HS-27A (cell line): ENCODE measurements at regions not wholly inside any gene's neighbourhood (a gene's known extent, or its start where the extent isn't known, plus 50 kb on each side); places are given as distances from the start of the nearest gene placed in this dataset.

Source experiments
- DNase-seq: peaks from one replicate; pipeline ENCODE4 v3.0.0-alpha.2; 2012; ENCODE audit warnings: low read depth, missing footprints

- DNase-seq: no peak
Measured at GRCh38 chr2:173770947-173771678, 194.1 kb downstream of the SP3 start.

- DNase-seq: no peak
Measured at GRCh38 chr2:173772205-173772604, 193.0 kb downstream of the SP3 start.

- no peak for DNase-seq
Measured at GRCh38 chr2:173773076-173773475, 192.1 kb downstream of the SP3 start.

GRCh38 chr2:173775440-173775839, 189.7 kb downstream of the SP3 start:
- no peak for DNase-seq

- DNase-seq: no peak
Measured at GRCh38 chr2:173782681-173783080, 182.5 kb downstream of the SP3 start.

- DNase-seq: no peak
Measured at GRCh38 chr2:173783382-173783781, 181.8 kb downstream of the SP3 start.

- DNase-seq: no peak
Measured at GRCh38 chr2:173785813-173786212, 179.4 kb downstream of the SP3 start.

GRCh38 chr2:173791502-173791901, 173.7 kb downstream of the SP3 start:
- no peak for DNase-seq

- no peak for DNase-seq
Measured at GRCh38 chr2:173792166-173792565, 173.0 kb downstream of the SP3 start.

- DNase-seq: no peak
Measured at GRCh38 chr2:173792741-173793140, 172.4 kb downstream of the SP3 start.

GRCh38 chr2:173793709-173794565, 171.2 kb downstream of the SP3 start:
- DNase-seq: no peak

- no peak for DNase-seq
Measured at GRCh38 chr2:173797586-173798263, 167.4 kb downstream of the SP3 start.

- DNase-seq: no peak
Measured at GRCh38 chr2:173802518-173802917, 162.7 kb downstream of the SP3 start.

GRCh38 chr2:173803449-173803848, 161.7 kb downstream of the SP3 start:
- DNase-seq: no peak

GRCh38 chr2:173806761-173807160, 158.4 kb downstream of the SP3 start:
- DNase-seq: no peak

GRCh38 chr2:173808718-173809117, 156.5 kb downstream of the SP3 start:
- no peak for DNase-seq

- DNase-seq: no peak
Measured at GRCh38 chr2:173812321-173812720, 152.9 kb downstream of the SP3 start.

- DNase-seq: no peak
Measured at GRCh38 chr2:173814306-173814705, 150.9 kb downstream of the SP3 start.

GRCh38 chr2:173815772-173816171, 149.4 kb downstream of the SP3 start:
- no peak for DNase-seq

GRCh38 chr2:173817582-173817981, 147.6 kb downstream of the SP3 start:
- DNase-seq: no peak

GRCh38 chr2:173818285-173818684, 146.9 kb downstream of the SP3 start:
- DNase-seq: no peak

- DNase-seq: no peak
Measured at GRCh38 chr2:173819852-173820251, 145.3 kb downstream of the SP3 start.

GRCh38 chr2:173821451-173821850, 143.7 kb downstream of the SP3 start:
- DNase-seq: no peak
